ENCODE measurements at regions not wholly inside any gene's neighbourhood (a gene's known extent, or its start where the extent isn't known, plus 50 kb on each side); places are given as distances from the start of the nearest gene placed in this dataset.
A peak's percentile ranks its signal among the peaks of the same experiment; 100 is the strongest.

DNA sequence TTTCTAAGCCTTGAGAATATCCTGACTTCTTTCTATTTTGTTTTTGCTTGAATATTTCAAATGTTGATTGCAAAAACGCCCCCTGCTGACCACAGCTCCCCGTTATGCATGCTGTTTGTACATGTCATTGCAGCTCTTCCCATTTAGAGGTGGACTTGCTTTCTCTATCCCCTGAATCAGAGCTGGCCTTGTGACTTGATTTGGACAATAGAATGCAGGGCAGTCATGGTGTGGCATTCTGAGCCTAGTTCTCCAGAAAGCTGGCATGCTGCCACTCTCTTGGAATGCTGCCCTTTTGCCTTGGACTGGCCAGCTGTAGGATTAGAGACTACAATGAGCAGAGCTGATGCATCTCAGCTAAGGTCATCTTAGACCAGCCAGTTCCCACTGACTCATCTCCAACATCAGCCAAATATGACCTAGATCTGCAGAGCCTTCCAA lies 1561.5 kb downstream of the MRPL39 start:
- peak; percentile 17 for DNase-seq

DNA sequence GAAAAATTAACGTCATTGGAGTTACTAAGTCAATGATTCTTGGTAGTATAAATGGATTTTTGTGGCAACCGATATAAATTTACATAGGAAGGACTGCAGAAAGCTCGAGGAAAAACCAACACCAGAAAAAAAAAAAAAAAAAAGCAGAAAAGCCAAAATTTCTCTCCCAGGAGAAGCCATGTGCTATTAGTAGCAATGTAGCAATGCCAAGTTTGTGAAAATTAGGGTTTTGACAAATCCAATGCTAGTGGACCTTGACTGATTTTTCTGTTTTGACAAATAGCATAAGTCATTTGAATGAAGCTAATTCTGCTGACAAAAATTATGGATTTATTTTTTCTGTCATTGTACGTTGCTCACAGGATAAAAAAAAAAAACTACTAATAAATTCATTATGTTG lies 1561.9 kb downstream of the MRPL39 start:
- DNase-seq, result no peak

DNA sequence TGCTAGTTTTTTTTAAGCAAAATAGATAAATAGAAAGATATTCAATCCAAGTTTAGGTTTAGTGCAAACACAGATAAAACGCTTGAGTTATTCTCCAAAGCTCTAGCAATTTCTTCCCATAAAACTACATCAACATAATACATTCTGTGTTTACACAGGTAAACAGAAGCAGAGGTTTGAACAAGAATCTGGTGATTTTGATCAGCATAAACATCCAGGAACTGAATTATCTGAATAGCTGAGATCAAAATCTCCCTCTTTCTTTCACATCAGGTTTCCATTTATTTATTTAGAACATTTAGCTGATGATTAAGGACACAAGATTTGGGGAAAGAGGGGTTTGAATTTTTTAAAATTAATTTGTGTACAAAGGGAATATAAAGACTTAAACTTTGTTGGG lies 1564.6 kb downstream of the MRPL39 start:
- no peak for DNase-seq

DNA sequence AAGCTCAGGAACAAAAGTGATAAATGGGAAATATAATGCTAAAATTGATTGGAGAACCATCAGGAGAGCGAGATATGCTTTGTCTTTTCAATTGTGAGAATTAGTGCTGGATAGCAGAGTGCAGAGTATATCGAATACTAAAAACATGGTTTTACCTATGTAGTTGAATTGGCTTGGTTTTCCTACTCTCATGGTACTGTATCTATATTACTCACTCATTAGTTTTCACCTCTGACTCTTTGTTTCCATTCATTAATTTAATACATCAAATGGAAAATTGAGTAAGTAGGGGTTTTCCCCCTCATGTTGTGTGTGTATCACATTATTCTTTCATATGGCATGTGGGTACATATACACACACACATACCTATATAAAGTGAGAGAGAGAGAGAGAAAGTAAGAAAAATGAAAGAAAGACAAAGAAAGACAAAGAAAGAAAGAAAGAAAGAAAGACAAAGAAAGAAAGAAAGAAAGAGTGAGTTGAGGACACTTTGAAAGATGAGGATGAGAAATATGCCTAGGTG lies 1574.5 kb downstream of the MRPL39 start:
- no peak for DNase-seq

DNA sequence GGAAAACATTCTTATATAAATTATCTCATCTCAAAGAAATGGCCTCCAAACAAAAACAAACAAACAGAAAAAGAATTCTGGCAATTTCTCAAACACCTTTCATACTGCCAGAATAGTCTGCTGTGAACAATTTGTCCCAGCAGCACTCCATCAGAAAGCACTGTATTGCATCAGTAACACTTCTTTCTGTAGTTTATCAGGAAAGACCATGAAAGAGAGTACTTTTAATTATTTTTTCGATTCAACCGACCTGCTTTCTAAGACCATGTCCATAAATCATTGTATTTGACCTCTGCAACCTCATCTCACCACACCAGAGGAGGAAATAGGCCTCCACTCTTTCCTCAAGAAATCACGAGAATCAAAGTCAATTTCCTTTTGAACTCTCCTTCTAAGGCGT lies 1579.9 kb downstream of the MRPL39 start:
- DNase-seq, result no peak

DNA sequence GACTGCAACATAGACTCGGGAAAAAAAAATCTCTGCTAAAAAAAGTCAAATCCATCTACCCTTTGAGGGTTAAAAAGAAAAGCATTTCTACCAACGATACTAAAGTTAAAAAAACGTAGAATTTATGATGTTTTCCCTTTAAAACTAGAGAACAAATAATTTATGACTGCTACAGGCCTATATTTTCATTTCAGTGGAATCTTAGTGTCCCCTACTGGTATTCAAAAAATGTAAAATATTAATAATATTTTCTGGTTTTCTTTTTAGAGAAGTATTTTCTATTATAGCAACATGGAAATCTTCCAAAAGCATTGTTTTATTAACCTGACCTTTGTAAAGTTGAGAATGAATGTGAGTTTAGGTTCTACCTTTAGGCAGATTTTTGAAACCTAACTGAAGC lies 1582.2 kb downstream of the MRPL39 start:
- DNase-seq, result no peak

DNA sequence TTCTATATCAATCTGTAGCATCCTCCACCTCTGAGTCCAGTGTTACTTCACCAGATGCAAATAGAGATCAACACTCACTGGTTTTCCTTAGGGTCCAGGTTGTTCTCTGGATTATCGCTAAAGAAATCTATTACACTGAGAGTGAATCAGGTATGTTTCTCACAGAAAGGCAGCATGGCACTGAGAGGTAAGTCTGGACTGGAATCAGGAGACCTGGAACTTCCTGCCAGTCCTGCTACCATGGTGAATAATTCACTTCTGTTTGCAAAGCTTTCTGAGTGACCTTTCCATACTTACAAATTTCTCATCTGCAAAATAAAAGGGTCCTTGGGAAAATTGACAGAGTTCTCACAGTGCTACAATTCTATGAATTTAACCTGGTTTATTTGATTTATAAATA lies 1583.3 kb downstream of the MRPL39 start:
- DNase-seq, result no peak

DNA sequence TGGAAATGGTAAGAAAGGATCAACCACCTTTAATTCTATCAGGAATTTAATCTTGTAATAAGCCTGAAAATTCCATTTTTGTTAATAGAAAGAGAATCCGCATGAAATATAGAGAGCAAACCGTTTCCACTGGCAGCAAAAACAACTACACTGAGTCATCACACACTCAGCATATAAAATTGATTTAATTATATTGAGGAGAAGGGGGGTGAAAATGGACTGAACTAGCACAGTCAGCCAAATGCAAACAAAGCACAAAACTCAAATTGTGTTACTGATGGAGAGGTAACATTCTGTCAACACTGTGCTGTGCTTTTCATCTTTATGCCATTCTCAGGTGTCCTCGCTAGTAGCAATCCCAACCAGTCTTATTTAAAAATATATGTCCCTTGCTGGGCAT lies 1583.9 kb downstream of the MRPL39 start:
- no peak for DNase-seq

DNA sequence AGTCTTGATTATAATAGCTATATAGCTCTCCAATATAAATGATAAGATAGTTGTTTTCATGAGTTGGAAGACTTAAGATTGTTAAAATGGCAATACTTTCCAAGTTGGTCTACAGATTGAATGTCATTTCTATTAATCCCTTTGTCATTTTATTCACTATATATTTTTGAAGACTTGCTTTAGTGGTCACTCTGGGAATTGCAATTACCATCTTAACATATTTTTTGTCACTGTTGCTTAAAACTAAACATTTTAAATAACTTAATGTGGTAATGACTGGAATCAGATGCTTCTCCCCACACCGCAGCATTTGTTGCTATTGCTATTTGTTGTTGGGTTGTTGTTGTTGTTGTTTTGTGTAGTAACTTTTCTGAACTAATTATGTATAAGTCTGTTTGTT lies 1592.9 kb downstream of the MRPL39 start:
- no peak for DNase-seq

DNA sequence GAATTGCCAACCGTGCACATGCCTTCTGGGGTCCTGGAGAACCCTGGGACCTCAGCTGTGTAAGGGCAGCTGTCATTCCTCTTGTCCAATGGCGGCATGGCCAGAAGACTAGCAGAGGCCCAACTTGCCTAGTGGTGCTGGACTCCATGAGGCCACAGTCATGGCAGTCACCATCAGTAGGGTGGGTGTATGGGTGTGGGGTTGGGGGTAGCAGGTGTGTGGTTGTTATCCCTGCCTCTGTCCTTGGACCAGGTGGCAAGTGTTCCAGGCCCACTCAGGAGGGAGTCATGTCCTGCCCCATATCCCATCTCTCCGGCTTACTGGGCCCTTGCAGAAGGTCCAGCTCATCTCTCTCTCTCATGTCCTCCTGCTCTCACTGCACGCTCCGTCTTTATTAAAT lies 1596.2 kb downstream of the MRPL39 start:
- DNase-seq, result no peak

DNA sequence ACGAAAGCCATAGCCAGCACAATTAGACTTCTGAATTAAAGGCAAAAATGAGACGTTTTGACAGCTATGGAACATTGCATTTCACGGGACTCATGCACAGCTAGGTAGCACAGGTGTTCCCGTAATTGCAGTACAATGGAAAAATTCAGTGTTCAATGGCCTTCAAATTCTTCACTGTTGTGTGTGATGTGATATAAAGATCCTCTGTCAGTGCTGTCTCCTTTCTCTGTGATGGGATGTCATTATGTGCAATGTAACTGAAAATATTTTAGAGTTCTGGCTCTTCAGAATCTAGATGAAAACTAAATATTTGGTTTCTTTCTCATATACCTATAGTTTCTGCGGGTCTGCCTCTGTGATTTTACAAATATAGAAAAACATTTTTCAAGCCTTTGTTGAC lies 1599.7 kb downstream of the MRPL39 start:
- no peak for DNase-seq

DNA sequence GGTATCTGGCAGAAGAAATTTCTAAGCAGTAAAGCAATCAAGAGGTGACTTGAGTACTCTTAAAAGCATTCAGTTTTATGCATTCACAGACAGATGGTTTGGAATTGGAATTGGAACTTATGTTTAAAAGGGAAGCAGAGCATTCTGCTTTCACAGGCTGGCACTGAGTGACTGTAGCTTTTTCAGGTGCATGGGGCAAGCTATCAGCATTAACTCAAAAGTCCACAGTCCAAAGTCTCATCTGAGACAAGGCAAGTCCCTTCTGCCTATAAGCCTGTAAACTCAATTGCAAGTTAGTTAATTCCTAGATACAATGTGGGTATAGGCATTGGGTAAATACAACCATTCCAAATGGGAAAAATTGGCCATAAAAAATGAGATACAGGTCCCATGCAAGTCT lies 1620.3 kb downstream of the MRPL39 start:
- no peak for DNase-seq

DNA sequence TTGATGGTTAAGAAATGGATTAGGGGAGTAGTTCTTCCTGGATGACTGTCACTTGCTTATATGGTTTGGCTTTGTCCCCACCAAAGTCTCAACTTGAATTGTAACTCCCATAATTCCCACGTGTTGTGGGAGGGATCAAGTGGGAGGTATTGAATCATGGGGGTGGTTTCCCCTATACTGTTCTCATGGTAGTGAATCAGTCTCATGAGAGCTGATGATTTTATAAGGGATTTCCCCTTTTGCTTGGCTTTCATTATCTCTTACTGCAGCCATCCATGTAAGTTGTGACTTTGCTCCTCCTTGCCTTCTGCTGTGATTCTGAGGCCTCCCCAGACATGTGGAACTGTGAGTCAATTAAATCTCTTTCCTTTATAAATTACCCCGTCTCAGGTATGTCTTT lies 1621.1 kb downstream of the MRPL39 start:
- DNase-seq, result no peak

DNA sequence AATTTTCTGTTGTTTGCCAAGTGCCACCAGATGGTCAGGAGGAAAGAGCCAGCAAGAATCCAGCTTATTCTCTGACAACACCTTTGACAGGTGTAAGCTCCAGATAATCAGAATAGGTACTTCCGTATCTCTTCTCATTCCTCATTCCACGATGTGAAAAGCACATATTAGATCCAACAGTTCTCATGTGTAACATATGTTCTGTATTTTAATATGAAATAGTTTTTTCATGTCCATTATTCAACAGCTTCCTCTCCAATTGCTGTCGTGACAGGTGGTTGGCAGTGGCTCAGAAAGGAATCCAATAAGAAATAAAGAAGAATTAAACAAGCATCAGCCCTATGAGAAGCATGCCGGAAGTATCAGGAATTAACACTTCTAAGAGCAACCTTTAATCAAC lies 1624.7 kb downstream of the MRPL39 start:
- no peak for DNase-seq

DNA sequence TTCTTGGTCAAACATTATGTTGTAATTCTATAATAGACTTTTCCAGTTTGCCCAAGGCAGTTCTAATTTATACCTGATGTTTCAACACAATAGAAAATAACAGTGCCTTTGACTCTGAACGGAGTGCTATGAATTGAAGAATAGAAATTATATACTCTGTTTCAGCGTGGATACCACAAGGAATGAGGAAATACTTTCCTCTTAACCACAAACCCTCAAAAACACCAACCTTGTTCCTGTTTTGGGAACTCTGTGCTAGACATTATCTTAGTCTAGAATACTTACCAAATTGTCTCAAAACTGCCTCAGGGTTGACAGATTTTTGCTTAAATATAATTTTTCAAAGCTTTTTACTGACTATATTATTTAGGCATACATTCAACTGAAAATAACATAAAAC lies 1629.3 kb downstream of the MRPL39 start:
- no peak for DNase-seq

DNA sequence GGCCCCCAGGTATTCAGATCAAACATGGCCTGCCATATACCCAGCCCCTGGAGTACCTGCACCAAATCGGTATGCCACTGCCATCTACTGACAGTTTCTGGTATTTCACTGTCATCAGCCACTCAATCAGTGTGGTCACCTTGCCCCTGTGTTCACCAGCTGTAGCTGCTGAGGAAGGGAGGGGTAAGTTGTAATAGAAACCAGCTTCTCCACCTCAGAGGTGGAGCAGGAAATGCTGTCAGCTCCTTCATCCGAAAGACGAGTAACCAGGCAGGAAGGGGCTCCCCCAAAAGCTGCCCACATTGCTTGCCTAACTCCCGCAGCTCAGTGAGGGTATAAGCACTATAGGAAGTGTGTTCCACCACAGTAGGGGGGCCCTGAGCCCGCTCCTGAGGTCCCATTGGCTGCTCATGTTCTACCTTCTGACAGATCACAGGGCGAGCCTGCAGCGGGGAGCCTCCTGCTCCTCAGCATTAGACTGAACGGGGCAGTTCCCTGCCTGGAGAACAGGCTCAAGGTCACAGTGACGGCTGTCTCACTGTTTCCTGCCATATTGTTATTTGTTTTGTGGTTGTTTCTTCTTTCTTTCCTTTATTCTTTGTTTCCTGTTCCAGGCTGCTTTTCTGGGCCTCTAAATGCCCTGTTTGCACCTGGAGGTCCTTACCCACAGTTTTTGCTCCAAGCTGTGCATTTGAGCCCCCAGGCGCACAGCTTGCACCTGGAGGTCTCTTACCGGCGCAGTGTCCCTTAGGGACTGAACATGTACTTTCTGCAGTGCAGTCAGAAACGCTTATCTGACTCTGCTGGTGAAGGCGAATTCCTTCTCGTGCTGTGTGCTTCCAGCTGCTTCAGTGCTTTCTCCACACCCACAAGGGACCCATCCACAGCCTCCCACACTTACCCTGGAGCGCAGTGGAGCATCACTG lies 1638.3 kb downstream of the MRPL39 start:
- DNase-seq, result peak; percentile 65

DNA sequence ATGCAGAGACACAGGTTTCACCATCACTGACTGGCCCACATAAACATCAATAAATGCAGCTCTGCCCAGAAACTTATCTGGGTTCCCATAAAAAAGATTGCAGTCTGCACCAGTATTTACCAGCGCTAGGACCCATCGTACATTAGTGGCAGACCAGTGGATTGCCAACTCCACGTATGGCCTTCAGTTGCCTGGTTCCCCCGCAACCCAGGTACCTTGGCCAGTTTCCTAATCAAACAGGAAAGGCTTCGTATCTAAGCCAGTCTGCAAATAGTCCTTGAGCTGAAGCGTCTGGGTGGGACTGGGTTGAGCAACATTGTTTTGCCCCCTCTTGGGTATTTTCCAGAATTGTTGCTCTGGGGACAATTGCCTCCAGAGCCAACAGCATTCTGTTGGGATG lies 1639.3 kb downstream of the MRPL39 start:
- no peak for DNase-seq

DNA sequence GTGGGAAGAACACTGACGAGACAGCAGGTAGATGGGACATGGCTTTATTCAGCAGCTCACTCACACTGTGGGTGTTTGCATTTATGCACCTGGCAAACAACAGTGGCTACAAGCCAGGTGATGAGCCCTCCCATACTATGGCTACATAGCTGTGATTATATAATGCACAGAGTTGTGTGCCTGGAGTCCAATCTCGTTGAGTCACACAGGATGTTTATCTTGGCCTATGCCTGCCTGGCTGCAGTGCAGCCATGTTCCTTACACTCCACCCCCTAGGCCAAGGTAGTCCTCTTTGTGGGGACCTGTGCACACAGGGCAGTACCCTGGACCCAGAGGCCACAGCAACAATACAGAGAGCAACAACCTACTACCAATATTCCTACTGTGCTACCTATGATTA lies 1643.8 kb downstream of the MRPL39 start:
- no peak for DNase-seq

DNA sequence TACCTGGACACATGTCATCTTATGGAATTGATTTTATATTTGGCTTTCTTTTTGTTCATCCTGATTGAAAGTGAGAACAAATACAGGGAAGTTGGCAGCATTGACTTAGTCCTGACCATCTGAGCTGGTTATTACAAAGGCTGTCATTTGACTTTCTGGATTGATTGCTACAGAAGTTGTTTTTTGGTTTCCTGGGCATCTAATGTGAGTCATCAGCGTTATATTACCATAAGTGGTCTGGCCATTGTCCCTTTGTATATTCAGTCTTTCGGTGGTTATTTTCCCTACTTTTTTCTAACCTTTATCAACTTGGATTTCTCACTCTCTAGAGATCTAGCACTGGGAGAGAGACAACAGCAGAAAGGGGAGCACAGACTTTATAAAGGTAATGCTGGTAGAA lies 1646.5 kb downstream of the MRPL39 start:
- no peak for DNase-seq

DNA sequence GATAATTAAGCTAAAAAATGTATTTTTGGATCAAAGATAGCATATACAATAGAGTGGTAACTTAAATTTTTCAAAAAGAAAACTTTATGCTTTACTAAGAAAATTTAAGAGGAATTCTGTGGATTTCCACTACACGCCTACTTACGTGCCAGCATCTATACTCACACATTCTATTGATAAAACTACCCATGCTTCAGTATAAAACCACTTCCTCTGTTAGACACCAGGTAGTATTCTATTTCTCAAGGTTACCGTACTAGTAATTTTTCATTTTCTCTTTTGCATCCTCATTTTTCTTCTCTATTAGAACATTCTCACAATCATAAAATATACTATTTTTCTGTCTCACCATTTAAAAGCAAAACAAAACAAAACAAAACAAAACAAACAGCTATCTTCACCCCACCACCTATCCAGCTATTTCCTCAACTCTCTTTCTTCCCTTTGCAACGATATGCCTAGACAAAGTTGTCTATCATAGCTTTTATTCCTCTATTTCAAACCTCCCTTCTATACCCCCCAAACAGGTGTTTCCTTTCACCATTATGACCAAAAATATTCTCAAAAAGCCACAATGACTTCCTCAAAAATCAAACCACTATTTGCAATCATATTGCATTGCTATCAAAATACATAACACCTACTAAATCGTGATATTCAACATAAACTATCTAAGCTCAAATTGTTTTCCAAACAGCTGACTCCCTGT lies 1652.0 kb downstream of the MRPL39 start:
- no peak for DNase-seq

DNA sequence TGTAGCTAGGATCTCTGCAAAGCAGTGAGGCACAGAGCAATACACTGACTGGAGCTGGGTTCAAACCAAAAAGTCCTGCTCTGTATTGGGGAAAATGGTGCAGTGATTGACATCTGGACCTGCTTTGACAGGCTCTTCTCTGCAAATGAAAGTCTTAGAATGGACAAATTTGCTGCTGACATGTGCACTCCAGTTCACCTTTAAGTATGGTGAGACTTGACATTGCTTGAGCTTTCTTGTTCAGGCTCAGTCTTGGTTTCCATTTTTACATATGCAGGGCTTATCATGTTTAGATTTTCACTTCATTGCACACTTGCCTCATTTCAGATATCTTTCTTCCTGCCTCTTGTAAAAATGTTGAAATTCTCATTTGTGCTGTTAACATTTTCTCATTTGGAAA lies 1655.0 kb downstream of the MRPL39 start:
- DNase-seq, result no peak

DNA sequence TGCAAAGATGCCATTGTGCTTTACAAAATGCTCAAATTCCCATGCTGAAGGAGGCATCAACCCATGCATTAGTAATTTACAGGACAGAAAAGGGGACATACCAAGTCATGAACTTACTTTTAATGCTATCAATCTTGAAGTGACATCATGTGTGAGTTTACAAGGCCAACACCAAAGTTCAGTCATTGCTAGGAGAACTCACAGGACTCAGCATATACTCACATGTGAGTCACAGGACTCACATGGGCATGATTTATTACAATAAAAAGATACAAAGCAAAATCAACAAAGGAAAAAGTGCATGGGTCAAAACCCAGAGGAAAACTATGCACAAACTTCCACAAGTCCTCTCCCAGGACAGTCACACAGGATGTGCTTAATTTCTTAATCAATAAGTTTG lies 1656.0 kb downstream of the MRPL39 start:
- no peak for DNase-seq

DNA sequence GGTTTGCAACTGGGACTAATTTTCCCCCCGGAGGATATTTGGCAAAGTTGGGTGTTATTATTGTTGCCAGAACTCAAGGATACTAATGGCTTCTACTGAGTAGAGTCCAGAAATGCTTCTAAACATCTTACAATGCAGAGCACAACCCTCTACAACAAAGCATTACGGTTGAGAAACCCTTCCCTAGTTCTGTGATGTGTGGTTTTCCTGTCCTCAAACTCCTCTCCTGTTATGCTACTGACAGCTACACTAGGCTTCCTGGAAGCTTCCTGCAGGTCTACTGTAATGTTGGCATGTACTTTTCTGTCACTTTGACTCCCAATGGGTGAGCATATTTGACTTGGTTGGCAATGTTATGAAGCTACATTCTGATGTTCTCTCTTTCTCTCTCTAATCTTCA lies 1656.9 kb downstream of the MRPL39 start:
- no peak for DNase-seq

DNA sequence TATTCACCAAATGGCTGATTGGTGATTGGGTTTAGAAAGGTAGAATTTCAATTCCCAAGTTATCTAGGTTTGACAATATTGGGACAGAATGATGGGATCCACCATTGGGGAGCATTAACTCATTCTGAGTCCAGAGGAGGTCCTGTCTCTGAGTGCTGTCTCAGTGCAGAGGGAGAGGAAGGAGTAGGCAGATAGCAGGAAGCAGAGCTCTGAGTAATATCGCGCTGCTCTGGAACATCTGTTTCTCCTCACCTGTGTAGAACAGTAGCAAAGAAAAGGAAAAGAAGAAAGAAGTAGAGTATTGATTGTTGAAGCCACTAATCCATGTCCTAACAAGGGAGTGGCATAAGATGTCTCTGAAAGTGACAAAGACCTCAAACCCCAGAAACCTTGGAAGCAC lies 1657.8 kb downstream of the MRPL39 start:
- no peak for DNase-seq
